Amniotic stem cell (primary cell): ENCODE measurements at regions not wholly inside any gene's neighbourhood (a gene's known extent, or its start where the extent isn't known, plus 50 kb on each side); places are given as distances from the start of the nearest gene placed in this dataset.

Source experiments
- DNase-seq: peaks from one replicate; lab custom pipeline; 2025; lab: John Stamatoyannopoulos, UW

DNA sequence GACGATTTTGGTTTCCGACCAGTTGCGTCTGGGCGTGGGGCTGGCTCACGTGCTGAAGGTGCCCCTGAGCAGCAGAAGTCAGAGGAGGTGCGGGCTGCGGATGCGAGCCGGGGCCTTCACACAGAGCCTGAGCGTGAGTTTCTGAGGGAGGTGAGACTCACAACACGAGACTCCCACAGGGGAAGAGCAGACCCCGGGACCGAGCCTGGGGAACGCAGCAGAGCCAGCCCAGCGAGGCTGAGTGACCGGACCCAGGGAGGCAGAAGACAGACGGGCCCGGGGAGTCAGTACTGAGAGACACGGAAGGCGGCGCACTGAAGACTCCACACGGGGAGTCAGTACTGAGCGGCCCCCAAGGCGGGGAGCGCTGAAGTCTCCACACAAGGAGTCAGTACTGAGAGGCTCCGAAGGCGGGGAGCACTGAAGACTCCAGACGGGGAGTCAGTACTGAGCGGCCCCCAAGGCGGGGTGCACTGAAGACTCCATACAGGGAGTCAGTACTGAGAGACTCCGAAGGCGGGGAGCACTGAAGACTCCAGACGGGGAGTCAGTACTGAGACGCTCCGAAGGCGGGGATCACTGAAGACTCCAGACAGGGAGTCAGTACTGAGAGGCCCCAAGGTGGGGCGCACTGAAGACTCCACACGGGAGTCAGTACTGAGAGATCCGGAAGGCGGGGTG, 77.8 kb downstream of the DLL1 start:
- DNase-seq = no peak

DNA sequence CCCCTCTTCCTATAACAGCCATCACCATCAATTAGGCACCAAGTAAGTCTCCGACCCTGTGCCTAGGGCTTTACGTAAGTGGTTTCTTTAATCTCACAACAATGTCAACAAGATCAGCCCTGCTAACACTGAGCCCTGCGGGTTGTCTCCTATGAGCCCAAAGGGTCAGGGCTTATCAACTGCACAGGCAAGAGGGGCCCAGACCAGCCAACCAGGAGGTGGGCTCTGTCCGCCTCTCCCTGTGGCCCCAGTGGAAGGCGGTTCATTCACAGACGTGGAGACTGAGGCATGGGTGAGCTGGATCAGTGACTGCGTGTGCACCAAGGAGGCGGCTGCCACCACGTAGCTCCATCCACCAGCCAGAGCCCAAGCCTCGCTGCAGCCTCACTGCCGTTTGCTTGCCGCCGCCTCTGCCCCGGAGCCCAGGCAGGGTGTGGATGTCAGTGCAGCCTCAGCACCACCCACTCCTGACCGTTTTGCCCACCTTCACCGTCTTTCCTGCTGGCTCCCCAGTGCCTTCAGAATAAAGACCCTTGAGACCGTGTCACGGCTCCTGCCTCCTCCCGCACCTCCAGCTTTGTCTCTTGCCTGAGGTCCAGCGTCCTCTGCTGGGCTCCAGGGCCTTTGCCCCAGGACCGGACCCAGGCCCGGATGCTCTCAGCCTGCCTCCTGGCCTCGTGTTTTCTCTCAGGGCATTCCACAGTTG, 78.7 kb downstream of the DLL1 start:
- DNase-seq = no peak

DNA sequence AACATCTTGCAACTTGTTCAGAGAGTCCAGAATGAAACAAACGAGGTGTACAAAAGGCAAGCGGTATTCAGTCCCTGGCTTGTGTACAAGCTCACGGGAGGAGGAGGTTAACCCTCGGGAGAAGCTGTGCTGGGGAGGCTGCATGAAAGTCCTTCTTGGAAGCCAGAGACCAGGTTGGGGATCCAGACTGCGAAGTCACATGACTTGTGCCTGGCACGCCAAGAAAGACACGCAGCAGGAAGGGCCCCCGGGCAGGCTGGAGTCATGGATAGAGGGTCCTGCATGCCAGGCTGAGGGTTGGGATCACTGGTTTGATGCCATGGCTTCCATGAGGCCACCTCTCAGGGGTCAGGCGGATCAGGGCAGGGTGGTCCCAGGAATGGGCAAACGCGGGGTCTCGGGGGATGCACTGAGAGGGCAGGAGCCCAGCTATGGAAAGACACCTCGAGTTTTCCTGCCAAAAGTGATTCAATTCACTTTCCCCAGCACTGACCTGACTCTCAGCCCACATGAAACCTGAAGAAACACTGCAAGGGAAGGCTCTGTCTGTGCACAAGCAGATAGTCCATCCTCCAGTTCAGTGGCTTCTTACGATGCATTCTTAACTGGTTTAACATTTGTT, 79.4 kb downstream of the DLL1 start:
- DNase-seq = no peak

DNA sequence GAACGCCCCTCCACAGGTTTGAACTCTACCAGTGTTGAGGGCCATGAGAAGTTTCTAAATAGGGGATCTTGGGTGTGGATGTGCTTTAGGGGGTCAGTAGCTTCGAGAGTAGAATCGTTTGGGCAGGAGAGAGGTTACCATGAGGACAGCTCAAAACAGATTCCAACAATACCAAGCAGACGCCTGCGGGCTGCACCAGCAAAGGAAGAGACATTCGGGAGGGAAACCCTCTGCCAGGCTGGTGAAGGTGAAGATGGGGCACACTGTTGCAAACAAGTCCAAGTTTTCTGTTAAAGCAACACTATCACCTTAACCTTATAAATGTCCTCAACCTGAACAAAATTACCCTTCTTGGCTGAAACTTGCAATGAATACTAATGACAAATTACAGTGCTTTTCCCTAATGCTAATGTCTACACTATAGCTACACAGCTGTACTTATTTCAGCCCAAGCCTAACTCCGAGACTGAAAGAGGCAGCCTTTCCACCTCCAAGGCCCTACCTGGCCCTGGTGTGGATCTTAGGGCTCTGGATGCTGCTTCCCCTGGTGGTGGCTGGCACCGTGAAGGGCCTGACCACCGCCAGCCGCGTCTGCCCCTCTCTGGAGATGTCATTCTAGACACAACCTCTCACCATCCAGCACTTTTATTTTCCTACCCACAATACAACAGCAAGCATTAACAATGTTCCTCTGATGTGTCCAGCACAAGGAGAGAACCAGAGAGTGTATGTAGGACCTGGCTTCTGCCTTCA, 80.1 kb downstream of the DLL1 start:
- no peak for DNase-seq

DNA sequence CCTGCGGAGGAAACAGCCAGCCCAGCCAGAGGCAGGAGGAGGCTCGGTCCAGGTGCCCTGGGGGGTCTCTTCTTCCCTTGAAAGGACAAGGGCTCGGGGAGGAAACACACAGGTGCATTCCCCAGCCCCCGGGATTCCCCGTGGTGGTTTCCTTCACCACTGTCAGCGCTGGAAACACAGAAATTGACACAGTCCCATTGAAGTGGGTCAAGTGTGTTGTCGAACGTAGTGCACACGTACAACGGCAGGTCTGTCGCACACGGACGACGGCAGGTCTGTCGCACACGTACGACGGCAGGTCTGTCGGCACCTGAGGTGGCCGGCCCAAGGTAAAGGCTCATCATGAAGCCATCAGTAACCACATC, 80.9 kb downstream of the DLL1 start:
- DNase-seq = no peak

DNA sequence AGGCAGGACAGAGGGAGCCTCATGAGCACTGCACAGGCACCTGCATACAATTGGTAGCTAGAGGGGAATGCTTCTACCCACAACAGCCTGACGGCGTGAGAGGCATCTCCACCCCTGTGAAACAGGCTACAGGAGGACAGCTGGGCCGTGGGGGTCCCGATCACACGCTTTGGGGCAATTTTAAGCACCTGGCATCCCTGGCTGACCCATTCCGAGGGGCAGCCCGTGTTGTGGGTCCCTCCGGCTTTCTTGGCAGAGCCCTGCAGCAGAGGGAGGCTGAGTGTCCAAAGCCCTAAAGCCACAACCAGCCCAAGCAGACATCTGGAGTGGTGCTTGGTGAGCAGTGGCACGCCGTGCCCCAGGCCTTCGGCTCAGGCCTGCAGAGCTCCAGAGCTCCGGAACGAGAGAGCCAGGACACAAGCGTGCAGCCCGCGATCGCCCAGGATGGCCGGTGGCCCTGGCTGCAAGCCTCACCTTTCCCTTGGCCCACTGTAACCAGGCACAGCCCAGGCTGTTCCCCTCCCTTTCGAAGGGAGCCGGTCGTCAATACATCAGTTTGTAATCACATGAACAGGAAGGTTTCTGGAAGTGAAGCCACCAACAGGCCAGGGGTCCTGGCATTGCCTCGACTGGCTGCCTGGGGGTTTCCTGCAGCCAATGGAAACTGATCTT, 81.4 kb downstream of the DLL1 start:
- DNase-seq = no peak

DNA sequence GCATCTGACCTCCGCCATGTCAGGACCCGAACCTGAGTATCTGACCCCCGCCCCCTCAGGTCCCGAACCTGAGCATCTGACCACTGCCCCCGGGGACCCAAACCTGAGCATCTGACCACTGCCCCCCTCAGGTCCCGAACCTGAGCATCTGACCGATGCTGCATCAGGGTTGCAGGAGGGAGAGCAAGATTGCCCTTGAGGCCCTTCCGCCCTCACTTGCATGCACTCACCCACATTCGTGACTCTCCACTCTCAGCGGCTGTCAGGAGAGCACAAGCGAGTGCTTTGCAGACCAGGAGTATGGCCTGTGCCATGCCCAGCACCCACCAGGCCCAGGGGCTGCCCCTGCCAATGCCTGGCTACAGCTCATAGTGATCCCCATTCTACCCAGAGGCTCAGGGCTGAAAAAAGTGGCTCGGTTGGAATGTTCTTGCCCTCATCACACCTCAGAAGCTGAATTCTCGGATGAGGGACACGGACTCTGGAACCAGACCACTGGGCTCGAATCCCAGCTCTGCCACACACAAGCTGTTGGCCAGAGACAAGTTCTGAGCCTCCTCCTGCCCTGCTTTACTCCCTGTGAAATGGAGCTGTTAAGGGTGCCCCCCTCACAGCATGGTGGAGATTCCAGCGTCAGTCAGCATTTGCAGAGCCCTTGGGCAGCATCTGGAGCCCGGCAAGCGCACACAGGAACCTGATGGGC, 82.1 kb downstream of the DLL1 start:
- no peak for DNase-seq

DNA sequence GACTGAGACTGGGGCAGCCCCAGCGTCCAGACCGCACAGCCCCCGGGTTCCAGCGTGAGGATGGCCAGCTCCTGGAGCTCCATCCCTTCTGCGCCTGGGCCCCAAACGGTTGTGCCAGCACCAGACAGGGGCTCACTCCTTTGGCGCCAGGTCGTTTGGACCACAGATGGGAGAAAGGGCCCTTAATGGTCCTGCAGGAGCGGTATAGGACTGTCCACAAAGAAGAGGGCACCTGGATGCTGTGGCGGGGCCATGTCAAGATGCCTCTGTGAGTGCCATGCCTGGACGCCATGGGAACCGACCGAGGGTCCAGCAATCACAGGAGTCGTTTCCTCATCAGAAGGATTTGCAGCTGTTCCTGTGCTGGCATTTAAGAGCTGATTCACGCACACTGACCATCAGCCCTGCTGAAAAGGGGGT, 82.7 kb downstream of the DLL1 start:
- DNase-seq = no peak

DNA sequence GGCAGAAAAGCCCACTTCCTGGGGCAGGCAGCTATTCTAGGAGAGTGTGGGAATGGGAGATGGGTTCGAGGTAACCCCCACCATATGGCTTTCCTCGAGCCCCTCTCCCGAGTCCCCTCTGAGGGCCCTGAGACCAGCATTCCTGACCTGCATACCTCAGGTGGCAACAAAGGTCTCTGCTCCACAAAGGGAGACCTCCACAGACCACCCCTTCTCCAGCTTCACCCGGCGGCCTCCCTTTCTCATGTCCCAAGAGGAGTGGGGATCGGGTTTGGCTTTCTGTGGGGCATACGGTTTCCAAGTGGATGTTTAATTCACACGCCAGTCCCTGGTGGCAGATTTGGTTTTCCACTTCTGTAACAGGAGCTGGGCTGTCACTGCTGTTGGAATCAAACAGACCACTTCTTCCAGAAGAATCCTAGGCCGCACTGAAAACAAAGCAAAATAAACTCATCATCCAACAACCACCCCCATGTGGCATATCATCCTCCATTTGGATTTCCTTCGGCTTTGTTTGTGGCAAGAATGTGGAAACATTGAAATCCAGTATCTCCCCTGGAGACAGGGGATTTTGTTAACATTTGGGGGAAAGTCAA, 83.2 kb downstream of the DLL1 start:
- no peak for DNase-seq

DNA sequence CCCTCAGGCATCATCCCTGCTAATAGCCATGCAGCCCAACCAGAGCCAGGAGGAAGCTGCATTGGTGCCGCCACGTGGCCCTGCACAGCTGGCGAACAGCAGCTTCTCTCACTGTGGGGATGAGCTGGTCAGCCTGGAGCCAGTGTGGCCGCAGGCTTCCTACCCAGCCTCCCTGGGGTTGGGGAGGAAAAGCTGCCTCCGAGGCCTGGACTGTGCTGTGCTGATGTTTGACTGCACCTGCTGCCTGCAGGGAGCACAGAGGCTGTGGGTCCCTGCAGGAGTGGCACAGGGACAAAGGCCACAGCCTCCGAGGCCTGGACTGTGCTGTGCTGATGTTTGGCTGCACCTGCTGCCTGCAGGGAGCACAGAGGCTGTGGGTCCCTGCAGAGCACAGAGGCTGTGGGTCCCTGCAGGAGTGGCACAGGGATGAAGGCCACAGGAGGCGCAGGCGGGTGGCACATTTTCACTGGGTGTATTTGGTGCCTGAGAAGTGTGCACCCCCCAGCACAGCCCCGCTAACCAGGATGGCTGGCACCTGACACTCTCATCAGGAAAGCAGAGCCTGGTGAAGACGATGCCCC, 83.9 kb downstream of the DLL1 start:
- no peak for DNase-seq

DNA sequence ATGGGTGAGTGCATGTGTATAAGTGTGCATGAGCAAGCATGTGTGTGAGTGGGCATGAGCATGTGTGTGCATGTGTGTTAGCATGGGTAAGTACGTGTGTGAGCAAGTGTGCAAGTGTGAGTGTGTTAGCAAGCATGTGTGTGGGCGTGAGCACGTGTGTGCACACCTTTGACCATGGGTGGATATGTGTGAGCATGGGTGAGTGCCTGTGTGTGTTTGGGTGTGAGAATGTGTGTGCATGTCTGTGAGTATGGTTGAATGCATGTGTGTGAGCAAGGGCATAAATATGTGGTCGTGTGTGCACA, 84.6 kb downstream of the DLL1 start:
- DNase-seq = no peak

DNA sequence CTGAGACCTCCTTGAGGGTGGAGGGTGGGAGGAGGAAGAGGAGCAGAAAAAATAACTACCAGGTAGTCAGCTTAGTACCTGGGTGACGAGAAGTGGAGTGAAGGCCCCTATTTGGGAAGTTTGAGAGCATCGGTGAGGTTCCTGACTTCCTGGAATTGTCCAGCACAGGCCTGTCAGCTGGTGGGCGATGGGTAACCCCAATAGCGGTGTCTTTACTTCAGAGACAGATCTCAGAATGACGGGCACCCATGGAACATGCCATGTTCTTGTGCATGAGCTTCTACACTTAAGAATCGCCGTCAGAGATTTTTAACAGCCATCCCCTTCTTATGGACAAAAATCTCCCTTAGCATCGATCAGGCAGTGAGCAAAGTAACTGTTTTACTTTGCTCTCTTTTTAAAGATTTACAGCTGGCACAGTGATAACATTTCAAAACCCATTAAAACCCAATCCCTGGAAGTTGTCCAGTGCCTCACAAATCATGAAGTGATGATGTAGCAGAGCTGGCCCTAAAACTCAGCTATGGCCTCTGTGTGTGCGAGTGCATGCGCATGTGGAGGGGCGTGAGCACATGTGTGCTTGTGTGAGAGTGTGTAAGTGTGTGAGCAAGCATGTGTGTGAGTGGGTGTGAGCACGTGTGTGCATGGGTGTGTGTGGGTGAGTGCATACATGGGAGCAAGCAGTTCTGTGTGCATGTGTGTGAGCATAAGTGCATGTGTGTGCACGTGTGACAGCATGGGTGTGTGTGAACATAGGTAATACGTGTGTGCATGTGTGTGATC, 85.2 kb downstream of the DLL1 start:
- no peak for DNase-seq

DNA sequence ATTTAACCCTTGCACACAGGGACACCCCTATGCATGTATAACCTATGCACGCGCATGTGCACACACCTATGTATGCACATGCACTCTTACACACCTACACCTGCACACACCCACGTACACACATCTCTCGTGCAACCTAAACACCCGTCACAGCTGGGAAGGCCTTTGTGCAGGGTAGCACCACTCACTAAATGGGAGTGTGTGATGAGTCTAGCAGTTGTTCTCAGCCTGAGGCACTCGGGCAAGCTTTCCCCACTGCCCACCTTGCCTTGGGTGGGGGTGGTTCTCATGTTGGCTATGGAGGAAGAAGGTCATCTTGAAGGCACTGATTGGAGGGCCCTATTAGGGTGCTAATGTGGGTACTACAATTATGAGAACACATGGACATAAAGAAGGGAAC, 85.8 kb downstream of the DLL1 start:
- DNase-seq = no peak

DNA sequence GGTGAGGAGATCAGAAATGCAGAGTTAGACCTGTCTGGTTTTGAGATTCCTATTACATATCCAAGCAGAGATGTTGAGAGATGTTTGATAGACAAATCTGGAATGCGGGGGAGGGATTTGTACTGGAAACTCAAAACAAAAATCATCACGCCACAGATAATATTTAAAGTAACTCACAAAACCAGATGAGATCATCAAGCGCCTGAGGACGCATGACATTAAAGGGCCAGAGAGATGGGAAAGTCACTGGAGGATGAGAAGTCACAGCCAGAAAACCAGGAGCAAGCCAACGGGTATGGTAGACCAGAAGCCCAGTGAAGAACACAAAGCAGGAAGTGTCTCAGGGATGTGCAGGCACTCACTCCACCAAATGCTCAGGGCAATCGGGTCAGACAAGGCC, 87.7 kb downstream of the DLL1 start:
- no peak for DNase-seq

DNA sequence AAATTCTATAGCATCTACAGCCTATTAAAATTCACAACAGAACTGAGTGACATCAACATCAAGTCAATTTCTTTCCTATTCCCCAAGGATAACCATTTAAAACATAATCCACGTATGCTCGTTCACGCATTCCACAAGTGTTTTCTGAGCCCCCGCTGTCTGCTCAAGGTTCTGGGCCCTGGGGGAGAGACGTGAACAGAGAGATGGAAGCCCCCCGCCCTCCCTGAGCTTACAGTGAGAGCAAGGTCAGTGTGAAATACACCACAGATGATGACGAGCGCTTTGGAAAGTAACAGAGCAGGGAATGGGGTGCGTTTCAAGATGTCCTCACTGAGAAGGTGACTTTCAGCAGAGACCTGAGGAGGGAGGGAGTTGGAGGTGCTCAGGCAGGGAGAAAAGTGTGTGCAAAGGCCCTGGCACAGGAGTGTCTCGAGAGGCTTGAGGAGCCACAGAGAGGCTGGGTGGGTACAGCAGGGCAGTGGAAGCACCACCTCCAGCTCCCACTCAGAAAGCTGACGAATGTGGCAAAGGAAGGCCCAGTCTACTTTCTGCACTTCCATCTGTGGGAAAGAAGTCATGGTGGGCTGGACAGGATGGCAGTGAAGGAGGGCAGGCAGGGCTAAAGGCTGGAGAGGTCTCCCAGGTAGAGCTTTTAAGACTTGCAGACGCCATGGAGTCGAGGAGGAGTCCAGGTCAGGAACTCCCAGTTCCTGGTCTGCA, 88.3 kb downstream of the DLL1 start:
- no peak for DNase-seq

DNA sequence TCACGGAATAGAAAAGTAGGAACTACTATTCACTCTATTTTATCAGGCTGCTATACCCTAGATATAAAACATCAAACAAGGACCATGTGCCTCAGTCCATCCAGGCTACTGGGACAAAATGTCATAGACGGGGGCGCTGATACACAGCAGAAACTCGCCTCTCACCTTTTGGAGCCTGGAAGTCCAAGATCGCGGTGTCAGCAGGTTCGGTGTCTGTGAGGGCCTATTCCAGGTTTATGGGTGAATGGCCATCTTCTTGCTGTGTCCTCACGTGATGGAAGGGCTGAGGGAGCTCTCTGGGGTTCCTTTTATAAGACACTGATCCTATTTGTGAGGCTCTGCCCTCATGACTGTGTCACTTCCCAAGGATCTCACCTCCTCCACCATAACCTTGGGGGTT, 89.5 kb downstream of the DLL1 start:
- no peak for DNase-seq

DNA sequence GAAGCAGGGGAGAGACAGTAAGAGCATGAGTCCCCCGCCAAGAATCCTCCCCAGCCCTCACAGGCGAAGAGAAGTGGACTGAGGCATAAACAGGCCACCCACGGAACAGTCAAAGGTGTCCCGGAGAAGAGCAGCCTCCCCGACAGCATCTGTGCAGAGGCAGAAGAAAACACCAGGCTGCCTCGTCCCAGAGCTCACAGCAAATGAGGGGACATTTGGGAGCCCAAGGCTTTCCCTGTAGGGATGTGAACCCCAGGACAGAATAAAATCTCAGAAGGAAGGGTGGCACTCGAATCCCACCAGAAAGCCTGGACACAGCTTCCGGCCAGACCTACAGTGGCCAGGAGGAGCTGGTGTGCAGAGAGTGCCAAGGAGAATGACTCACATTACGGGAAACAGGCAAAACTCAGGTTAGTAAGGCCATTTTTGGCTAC, 90.4 kb downstream of the DLL1 start:
- no peak for DNase-seq

DNA sequence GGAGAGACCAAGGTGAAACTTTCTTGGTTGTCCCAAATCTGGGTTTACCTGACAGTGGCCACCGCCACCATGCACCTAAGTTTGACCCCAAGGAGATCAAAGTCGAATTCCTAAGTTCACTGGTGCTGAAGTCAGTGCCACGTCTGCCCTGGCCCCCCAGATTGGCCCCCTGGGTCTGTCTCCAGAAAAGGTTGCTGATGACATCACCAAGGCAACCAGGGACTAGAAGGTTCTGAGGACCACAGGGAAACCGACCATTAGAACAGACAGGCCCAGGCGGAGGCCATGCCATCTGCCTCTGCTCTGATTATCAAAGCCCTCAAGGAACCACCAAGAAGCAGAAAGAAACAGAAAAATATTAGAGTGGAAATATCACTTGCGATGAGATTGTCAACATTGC, 91.2 kb downstream of the DLL1 start:
- no peak for DNase-seq

DNA sequence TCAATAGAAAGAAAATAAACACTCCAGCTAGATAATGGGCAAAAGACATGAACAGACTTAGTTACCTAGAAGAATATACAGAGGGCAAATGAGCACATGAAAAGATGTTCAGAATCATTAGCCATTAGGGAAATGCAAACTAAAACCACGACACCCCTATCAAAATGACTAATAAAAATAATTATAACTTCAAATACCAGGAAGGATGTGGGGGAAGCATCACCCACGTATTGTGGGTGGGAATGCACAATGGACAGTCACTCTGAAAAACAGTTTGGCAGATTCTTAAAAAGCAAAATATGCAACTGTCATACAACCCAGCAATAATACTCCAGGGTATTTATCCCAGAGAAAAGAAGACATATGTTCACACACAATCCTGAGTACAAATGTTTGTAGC, 92.6 kb downstream of the DLL1 start:
- no peak for DNase-seq
